Panc1 (cell line): ENCODE measurements at regions not wholly inside any gene's neighbourhood (a gene's known extent, or its start where the extent isn't known, plus 50 kb on each side); places are given as distances from the start of the nearest gene placed in this dataset.

ENCODE experiments used
- CTCF ChIP-seq: fragments of 450-650 bp; IDR thresholded peaks from 2 replicates; pipeline ENCODE4 v1.5.1; 2017; ENCODE audit warnings: mild to moderate bottlenecking
- POLR2AphosphoS5 ChIP-seq: IDR thresholded peaks from 2 replicates; pipeline ENCODE4 v1.6.1; 2012; ENCODE audit warnings: mild to moderate bottlenecking, low read depth, low read length, moderate library complexity
- TF ChIP-seq, protein P1 (sequence below), 2 experiments: IDR thresholded peaks; 2 replicates each; pipeline ENCODE4 v1.6.1; 2011 to 2012; ENCODE audit warnings: low read depth in 2 of 2, control low read depth in 1 of 2, low read length in 1 of 2, mild to moderate bottlenecking in 1 of 2, moderate library complexity in 1 of 2; ENCODE audit not compliant: insufficient read depth in 1 of 2

GRCh38 chr5:119820608-119821007 is 191.2 kb downstream of the FAM170A start:
- TF ChIP-seq CTCF (no peak), POLR2AphosphoS5 (no peak)
- TF ChIP-seq, protein P1, sequence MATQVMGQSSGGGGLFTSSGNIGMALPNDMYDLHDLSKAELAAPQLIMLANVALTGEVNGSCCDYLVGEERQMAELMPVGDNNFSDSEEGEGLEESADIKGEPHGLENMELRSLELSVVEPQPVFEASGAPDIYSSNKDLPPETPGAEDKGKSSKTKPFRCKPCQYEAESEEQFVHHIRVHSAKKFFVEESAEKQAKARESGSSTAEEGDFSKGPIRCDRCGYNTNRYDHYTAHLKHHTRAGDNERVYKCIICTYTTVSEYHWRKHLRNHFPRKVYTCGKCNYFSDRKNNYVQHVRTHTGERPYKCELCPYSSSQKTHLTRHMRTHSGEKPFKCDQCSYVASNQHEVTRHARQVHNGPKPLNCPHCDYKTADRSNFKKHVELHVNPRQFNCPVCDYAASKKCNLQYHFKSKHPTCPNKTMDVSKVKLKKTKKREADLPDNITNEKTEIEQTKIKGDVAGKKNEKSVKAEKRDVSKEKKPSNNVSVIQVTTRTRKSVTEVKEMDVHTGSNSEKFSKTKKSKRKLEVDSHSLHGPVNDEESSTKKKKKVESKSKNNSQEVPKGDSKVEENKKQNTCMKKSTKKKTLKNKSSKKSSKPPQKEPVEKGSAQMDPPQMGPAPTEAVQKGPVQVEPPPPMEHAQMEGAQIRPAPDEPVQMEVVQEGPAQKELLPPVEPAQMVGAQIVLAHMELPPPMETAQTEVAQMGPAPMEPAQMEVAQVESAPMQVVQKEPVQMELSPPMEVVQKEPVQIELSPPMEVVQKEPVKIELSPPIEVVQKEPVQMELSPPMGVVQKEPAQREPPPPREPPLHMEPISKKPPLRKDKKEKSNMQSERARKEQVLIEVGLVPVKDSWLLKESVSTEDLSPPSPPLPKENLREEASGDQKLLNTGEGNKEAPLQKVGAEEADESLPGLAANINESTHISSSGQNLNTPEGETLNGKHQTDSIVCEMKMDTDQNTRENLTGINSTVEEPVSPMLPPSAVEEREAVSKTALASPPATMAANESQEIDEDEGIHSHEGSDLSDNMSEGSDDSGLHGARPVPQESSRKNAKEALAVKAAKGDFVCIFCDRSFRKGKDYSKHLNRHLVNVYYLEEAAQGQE (IDR thresholded peaks at IDR 0.05; ENCODE audit: insufficient read depth in 1 of 2, low read depth in 2 of 2, low read length in 1 of 2) = no peak
